Ishikawa (cell line): ENCODE measurements at regions not wholly inside any gene's neighbourhood (a gene's known extent, or its start where the extent isn't known, plus 50 kb on each side); places are given as distances from the start of the nearest gene placed in this dataset.

Source experiments
- CEBPB ChIP-seq: IDR thresholded peaks from 2 replicates; pipeline ENCODE4 v1.6.1; 2012
- CREB1 ChIP-seq: IDR thresholded peaks from 2 replicates; pipeline ENCODE4 v1.6.1; 2012; ENCODE audit warnings: low read depth
- EGR1 ChIP-seq: IDR thresholded peaks from 2 replicates; pipeline ENCODE4 v1.6.1; 2012
- EP300 ChIP-seq: IDR thresholded peaks from 2 replicates; pipeline ENCODE4 v1.6.1; 2012; ENCODE audit warnings: borderline replicate concordance
- FOXM1 ChIP-seq: IDR thresholded peaks from 2 replicates; pipeline ENCODE4 v1.6.1; 2012; ENCODE audit warnings: low read depth, borderline replicate concordance
- NFIC ChIP-seq: IDR thresholded peaks from 2 replicates; pipeline ENCODE4 v1.6.1; 2012
- RAD21 ChIP-seq: IDR thresholded peaks from 2 replicates; pipeline ENCODE4 v1.6.1; 2012; ENCODE audit warnings: low read depth
- TAF1 ChIP-seq: IDR thresholded peaks from 2 replicates; pipeline ENCODE4 v1.6.1; 2012; ENCODE audit warnings: low read depth, mild to moderate bottlenecking
- TCF12 ChIP-seq: IDR thresholded peaks from 2 replicates; pipeline ENCODE4 v1.6.1; 2012; ENCODE audit warnings: low read depth
- TEAD4 ChIP-seq: IDR thresholded peaks from 2 replicates; pipeline ENCODE4 v1.6.1; 2012
- YY1 ChIP-seq: IDR thresholded peaks from 2 replicates; pipeline ENCODE4 v1.6.1; 2012; ENCODE audit warnings: low read depth
- ZBTB7A ChIP-seq: IDR thresholded peaks from 2 replicates; pipeline ENCODE4 v1.6.1; 2012; ENCODE audit warnings: low read depth
- TF ChIP-seq, protein P1 (sequence below): IDR thresholded peaks from 2 replicates; pipeline ENCODE4 v1.6.1; 2012
- TF ChIP-seq, protein P2 (sequence below): IDR thresholded peaks from 2 replicates; pipeline ENCODE4 v1.6.1; 2012
- TF ChIP-seq, protein P3 (sequence below): IDR thresholded peaks from 2 replicates; pipeline ENCODE4 v1.6.1; 2012; ENCODE audit warnings: low read depth, mild to moderate bottlenecking

DNA sequence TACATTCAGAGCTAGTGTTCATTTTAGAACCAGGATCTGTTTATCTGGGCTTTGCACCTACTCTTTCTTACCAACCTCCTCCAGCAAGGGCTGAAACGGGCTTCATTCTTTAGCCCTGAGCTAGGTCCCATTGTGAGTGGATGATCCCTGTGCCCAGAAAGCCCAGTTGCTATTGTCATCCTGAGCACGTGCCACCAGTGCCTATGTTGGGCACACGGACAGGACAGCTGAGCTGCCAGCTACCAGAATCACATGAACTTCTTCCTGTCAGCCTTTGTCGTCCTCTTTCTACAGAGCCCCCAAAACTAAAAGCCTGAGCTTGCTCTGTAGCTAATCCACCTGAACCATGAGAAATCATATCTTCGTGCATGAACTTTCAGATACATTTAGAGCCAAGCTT is 74.4 kb upstream of the NTM start:
- no peak for TF ChIP-seq YY1
- no peak for TF ChIP-seq EP300
- no peak for TF ChIP-seq CEBPB
- TF ChIP-seq TAF1: no peak
- TF ChIP-seq, protein P1, sequence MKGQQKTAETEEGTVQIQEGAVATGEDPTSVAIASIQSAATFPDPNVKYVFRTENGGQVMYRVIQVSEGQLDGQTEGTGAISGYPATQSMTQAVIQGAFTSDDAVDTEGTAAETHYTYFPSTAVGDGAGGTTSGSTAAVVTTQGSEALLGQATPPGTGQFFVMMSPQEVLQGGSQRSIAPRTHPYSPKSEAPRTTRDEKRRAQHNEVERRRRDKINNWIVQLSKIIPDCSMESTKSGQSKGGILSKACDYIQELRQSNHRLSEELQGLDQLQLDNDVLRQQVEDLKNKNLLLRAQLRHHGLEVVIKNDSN: no peak
- TF ChIP-seq, protein P2, sequence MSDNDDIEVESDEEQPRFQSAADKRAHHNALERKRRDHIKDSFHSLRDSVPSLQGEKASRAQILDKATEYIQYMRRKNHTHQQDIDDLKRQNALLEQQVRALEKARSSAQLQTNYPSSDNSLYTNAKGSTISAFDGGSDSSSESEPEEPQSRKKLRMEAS: no peak
- TF ChIP-seq EGR1: no peak
- no peak for TF ChIP-seq NFIC
- TF ChIP-seq FOXM1: no peak
- no peak for TF ChIP-seq CREB1
- no peak for TF ChIP-seq RAD21
- TF ChIP-seq, protein P3, sequence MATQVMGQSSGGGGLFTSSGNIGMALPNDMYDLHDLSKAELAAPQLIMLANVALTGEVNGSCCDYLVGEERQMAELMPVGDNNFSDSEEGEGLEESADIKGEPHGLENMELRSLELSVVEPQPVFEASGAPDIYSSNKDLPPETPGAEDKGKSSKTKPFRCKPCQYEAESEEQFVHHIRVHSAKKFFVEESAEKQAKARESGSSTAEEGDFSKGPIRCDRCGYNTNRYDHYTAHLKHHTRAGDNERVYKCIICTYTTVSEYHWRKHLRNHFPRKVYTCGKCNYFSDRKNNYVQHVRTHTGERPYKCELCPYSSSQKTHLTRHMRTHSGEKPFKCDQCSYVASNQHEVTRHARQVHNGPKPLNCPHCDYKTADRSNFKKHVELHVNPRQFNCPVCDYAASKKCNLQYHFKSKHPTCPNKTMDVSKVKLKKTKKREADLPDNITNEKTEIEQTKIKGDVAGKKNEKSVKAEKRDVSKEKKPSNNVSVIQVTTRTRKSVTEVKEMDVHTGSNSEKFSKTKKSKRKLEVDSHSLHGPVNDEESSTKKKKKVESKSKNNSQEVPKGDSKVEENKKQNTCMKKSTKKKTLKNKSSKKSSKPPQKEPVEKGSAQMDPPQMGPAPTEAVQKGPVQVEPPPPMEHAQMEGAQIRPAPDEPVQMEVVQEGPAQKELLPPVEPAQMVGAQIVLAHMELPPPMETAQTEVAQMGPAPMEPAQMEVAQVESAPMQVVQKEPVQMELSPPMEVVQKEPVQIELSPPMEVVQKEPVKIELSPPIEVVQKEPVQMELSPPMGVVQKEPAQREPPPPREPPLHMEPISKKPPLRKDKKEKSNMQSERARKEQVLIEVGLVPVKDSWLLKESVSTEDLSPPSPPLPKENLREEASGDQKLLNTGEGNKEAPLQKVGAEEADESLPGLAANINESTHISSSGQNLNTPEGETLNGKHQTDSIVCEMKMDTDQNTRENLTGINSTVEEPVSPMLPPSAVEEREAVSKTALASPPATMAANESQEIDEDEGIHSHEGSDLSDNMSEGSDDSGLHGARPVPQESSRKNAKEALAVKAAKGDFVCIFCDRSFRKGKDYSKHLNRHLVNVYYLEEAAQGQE: no peak
- no peak for TF ChIP-seq TEAD4
- TF ChIP-seq TCF12: no peak
- no peak for TF ChIP-seq ZBTB7A

DNA sequence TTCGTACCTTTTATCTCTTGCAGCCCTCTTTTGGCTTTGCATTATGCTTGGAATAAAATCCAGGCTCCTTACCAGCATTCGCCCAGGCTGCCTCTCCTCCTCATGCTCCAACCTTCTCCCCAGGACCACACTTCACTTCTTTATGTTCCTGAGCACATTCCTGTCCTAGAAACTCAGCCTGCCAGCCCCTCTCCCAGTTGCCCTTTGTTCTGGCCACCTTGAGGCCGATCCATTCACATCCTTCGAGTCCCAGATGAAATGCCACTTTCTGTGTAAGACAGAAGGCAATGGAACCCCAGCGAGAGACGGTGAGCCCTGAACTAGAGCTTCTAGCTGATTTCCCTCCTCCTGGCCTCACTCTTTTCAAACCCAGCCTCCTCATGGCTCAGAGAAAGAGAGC is 73.0 kb upstream of the NTM start:
- TF ChIP-seq ZBTB7A: no peak
- TF ChIP-seq EGR1: no peak
- TF ChIP-seq, protein P2: no peak
- TF ChIP-seq TAF1: no peak

DNA sequence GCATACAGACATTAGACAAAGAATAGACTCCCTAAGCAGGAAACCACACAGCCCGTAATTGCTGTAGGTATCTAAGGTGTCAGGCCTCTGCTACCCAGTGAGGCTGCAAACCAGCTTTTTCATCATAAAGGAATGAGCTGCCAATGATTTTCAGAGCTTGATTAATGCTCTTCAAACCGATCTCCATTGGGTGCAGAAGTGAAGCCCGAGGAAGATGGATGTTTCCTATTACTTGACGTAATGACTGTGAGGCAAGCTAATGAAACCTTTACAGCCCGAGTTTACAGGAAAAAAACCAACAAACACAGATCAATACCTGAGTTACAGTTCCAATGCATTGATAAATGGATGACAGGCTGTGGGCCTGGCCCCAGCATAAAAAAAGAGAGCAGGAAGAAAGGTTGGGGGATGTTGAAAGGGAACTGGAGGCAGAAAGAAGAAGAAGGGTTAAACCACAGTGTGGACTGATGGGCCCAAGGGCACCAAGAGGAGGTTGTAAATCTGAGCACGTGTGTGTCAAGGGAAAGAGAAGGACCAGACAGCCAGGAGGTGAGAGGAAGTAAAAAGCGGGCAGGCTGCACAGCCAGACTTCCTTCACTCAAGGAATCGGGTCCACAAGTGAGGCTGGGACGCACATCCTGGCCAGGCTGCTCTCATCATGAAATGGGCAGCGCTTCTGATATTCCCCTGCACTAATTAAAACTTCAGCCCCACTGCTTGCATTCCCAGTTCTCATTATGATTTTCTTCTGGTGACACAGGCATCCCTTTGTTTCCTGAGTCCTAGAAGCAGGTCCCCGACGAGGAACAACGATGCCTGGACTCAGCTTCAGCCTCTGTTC is 70.6 kb upstream of the NTM start:
- TF ChIP-seq EP300 (no peak), FOXM1 (no peak), YY1 (no peak), TCF12 (no peak), CREB1 (no peak), TEAD4 (no peak), CEBPB (no peak), TAF1 (no peak), EGR1 (no peak), NFIC (no peak), RAD21 (no peak), ZBTB7A (no peak)
- TF ChIP-seq, protein P1: no peak
- TF ChIP-seq, protein P3: no peak
- TF ChIP-seq, protein P2: no peak

DNA sequence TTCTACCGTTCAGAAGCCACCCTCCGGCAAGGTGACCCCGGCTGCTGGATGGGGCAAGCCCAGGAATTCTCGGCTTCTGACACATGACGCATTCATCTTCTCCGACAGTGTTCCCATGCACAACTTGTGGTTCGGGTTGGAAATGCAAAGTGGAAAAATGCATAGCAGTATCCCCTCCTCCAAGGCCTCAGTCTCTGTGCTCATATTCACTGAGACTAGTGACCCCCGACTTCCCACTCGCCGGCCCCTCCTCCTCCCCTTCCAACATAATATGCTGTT is 70.0 kb upstream of the NTM start:
- TF ChIP-seq CEBPB (no peak), YY1 (no peak), ZBTB7A (no peak), CREB1 (no peak), EGR1 (no peak), TEAD4 (no peak), TAF1 (no peak)
- TF ChIP-seq, protein P1: no peak
- TF ChIP-seq, protein P3: no peak
- TF ChIP-seq, protein P2: no peak
